ENCODE measurements at regions not wholly inside any gene's neighbourhood (a gene's known extent, or its start where the extent isn't known, plus 50 kb on each side); places are given as distances from the start of the nearest gene placed in this dataset.

- no peak for DNase-seq (ENCODE audit: low read depth)
Measured at GRCh38 chr13:111645598-111646455, 325.4 kb downstream of the TEX29 start.

DNA sequence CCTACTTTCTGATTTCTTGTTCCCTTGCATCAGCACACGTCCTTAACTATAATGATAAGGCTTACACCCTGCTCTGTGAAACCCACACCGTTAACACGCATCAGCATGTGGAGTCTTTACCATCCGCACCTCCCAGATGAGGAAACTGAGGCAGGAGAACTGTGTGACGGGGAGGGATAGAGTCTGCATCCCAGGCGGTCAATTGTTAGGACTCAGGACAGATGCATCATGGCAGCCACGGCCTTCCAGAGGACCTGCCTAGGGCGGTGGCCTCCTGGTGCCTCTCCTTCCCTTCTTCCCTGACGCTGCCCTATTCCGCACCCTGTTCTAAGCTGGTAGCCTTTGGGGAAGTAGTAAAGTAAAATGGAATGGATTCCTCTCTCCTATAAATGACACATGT, 326.0 kb downstream of the TEX29 start:
- no peak for DNase-seq (ENCODE audit: low read depth)

DNA sequence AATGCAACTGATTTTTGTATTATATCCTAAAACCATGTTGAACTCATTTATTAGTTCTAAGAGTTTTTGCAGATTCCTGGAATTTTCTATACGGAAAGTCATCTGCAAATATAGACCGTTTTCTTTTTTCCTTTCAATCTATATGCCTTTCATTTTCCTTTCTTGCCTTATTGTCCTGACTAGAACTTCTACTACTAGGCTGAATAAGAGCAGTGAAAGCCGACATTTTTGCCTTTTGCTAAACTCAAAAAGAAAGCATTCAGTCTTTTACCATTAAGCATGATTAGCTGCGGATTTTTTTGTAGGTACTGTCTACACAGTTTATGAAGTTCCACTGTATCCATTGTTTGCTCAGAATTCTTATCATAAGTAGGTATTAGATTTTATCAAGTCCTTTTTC, 328.4 kb downstream of the TEX29 start:
- DNase-seq (ENCODE audit: low read depth), result no peak

- no peak for DNase-seq (ENCODE audit: low read depth)
Measured at GRCh38 chr13:111650626-111651025, 330.2 kb downstream of the TEX29 start.

DNA sequence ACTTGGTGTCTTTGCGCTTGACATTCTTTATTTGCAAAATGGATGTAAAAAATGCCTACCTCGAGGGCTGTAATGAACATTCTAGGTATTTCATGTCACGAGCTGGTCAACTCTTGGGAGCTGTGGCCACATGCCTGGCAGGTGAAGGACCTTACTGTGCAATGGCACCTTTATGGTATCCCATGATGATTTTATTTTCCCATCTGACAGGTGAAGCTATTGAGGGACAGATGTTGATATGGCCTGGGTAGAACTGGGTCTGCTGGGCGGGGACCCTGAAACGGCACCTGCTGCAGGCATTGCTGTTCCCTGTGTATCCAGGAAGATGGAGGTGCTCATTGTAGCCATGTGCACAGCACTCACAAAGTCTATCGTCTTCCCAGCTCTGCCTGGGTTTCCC, 332.2 kb downstream of the TEX29 start:
- DNase-seq (ENCODE audit: low read depth), result no peak

DNA sequence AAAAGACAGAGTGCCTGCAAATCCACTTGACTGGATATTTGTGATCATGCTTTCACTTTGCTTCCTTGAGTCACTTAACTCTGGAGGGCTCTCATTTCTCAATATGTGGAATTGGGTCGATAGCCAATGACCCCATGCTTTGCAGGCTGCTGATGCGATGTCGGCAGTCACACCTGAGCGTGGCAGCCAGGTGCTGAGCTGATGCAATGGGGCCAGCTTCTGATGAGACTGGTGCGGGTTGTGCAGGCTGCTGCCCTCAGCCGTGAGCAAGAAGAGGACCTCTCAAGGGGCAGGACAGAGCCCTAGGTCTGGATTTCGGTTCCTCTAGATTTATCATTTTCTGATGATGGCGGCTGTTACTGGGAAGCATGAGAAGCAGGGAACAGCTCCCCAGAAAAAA, 334.1 kb downstream of the TEX29 start:
- DNase-seq (ENCODE audit: low read depth), result no peak

DNA sequence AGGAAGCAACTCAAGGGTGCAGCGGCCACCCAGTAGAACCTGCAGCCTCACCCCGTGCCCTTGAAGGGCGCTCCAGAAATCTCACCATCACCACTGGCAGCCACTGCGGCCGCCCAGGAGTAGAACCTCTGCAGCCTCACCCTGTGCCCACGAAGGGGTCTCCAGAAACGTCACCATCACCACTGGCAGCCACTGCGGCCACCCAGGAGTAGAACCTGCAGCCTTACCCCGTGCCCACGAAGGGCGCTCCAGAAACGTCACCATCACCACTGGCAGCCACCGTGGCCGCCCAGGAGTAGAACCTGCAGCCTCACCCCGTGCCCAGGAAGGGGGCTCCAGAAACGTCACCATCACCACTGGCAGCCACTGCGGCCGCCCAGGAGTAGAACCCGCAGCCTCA, 336.0 kb downstream of the TEX29 start:
- no peak for DNase-seq (ENCODE audit: low read depth)

DNA sequence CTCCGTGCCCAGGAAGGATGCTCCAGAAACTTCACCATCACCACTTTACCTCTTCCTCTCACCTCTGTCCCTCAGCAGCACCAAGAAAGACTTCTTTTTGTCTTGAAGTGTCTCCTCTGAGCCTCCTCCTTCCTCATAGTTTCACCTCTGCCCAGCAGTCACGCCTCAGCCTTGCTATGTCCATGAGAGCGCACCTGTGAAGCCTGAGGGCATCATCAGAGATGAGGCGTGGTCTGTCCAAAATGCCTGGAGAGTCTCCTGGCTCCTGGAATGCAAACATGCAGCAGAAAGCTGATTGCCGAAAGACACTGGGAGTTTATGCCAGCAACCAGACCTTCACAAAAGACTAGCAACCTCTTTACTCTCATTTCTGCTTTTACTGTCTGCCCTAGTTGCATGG, 336.6 kb downstream of the TEX29 start:
- DNase-seq (ENCODE audit: low read depth), result no peak

DNA sequence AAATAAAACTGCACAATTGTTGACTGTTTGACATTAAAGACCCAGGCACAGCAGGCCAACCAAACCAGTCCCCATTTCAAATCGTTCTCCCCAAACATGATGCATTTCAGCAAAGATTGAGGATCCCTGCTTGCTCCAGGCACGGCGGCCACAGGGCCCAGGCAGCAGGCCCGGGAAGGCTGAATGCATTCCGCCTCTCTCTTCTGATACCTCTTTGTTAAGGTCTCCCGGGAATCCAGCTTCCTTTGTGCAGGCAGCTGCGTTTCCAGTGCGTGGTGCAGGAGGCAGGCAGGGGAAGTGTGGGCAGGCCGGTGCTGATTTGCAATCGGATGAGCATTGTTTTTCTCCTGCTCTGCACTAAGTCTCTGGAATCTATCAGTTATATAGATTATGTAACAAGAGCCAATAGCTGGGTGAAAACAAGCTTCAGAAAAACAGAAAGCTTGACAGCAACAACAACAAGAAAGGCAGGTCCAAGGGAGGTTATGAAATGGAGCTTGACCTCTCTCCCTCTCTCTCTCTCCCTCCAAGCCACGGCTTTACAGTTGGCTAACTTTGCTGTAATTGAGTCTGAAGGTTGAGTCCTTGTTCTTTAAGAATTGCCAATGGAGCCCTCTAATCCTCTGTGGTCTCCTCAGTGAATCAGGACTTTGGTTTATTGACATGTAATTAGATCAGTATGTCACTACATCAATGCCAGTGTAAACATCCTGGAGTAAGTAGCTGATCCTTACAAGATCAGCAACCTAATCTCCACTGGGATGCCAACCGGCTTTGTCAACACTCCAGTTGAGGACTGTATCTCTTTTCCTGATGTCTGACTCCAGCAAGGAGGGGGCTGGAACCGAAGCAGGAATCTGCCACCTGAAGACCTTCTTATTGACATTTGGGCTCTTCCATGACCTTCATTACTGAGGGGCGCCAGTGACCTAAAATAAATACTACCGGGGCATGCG, 338.0 kb downstream of the TEX29 start:
- DNase-seq (ENCODE audit: low read depth), result no peak

DNA sequence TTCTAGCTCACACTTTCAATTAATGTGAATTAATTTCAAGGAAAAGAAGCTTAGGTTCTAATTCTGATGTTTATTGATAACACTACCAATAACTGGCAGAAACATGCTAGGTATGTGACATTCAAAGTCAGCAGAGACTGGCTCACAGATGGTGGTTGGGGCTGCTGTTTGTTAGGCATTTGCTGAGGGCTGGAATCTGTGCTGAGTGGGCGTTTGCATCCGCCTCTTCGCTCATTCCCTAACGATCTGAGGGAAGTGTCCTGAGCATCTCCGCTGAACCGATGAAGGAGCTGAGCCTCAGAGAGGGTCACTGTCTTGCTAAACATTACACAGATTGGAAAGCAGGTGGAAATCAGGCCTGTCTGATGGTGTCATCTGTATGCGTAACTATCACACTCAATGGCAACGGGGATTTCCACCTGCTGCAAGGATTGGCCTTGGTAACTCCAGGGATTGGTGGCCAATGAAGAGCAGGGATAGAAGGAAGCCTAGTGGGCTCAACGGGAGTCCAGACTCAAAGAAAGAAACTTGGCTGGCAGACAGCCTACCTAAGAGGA, 338.9 kb downstream of the TEX29 start:
- DNase-seq (ENCODE audit: low read depth), result no peak

DNA sequence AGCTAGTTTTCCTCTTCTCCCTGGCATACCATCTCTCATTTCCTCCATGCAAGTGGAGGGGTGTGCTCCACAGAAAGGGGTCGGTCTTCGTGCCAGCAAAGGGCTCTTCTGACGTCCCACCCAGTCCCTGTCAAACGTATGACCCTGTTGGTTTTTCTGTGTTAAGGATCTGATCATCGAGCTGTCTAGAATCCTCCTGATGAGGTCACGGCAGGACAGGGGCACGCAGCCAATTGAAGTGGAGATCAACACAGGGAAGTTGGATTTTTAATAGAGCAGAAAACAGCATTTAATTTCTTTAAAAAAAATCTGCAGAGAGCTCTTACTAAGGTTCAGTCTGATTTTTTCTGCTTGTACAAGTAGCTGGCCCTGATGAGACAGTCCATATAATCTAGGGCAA, 339.4 kb downstream of the TEX29 start:
- no peak for DNase-seq (ENCODE audit: low read depth)

- DNase-seq (ENCODE audit: low read depth), result no peak
Measured at GRCh38 chr13:111661052-111661451, 340.6 kb downstream of the TEX29 start.

- no peak for DNase-seq (ENCODE audit: low read depth)
Measured at GRCh38 chr13:111661776-111662175, 341.3 kb downstream of the TEX29 start.

GRCh38 chr13:111662451-111662850, 342.0 kb downstream of the TEX29 start:
- DNase-seq (ENCODE audit: low read depth), result no peak

DNA sequence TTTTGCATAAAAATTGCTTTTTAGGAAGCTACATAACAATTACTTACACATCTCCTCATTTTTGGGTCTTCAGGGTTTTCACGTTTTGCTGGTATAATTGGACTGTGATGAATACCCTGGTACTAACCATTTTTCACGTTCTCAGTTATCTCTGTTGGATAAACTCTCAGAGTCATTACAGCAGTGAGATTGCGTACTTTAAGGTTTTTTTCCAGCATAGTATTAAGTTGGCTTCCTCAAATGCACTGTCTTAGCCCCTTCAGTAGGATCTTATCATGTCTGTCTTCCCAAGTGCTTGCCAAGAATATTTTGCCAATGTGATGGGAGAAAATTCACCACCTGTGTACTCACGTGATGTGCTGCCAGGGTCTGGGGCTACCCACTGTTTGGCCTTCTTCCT, 342.5 kb downstream of the TEX29 start:
- DNase-seq (ENCODE audit: low read depth), result no peak

- no peak for DNase-seq (ENCODE audit: low read depth)
Measured at GRCh38 chr13:111663505-111663904, 343.1 kb downstream of the TEX29 start.

DNA sequence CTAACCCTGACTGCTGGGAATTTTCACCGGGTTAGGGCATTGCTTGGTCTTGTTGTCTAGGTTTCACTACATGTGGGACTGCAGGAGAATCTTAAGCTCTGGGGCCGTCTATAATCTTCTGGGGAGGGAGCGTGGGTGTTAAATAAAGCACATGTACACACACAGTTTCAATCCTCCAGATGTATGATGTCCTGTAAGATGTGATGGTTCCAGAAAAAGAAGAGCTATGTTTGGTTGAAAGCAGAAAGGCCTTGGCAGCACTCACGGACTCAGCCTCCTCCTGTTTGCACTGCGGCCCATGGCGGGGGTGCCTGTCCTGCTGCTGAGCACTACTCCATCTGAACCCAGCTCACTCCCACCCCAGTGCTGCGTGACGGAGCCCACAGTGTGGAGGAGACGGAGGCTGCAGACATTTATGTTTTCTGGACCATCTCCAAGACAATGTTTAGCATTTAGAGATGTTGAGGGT, 343.5 kb downstream of the TEX29 start:
- DNase-seq (ENCODE audit: low read depth), result no peak

GRCh38 chr13:111664696-111665095, 344.3 kb downstream of the TEX29 start:
- DNase-seq (ENCODE audit: low read depth), result no peak

- no peak for DNase-seq (ENCODE audit: low read depth)
Measured at GRCh38 chr13:111665691-111666095, 345.3 kb downstream of the TEX29 start.

- no peak for DNase-seq (ENCODE audit: low read depth)
Measured at GRCh38 chr13:111666164-111666776, 345.8 kb downstream of the TEX29 start.

GRCh38 chr13:111667757-111668156, 347.3 kb downstream of the TEX29 start:
- DNase-seq (ENCODE audit: low read depth), result no peak

DNA sequence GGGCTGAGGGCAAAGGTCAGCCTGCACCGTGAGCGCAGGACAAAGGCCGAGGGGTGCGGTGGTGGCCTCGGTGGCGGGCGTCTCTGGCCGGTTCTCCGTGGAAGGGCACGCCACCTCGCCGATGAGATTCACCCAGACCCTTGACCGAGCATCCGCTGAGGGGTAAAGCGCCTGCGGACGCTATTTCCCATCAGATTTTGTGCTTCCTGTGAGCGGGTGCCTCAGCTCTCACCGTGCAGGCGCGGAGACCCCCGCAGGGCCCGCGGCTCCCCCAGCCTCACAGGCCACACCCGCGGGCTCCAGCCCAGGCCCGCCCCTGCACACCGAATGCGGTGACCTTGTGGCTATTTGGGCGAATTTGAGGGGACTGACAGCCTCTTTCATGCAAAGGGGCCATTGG, 348.0 kb downstream of the TEX29 start:
- DNase-seq (ENCODE audit: low read depth), result no peak
